ENCODE measurements at regions not wholly inside any gene's neighbourhood (a gene's known extent, or its start where the extent isn't known, plus 50 kb on each side); places are given as distances from the start of the nearest gene placed in this dataset.
A peak's percentile ranks its signal among the peaks of the same experiment; 100 is the strongest.

DNA sequence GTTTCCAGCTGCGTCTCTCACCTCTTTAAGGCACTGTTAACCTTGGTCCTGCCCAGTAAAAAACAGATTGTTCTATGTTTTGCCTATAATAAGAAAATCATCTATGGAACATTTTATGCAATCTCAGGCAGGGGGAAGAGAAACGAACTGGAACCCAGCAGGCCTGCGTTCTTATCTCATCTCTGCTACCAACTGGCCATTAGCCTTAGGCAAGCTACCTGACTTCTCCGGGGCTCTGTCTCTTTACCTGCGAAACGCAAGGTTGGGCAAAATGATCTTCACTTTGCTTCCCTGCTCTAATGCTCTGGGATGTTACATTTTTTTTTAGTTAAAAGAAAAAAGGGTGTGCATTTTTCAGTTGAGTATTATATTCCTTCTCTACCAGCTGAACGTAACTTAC lies 70.5 kb upstream of the WIPF1 start:
- DNase-seq (ENCODE audit: low read depth, low spot score), result no peak

DNA sequence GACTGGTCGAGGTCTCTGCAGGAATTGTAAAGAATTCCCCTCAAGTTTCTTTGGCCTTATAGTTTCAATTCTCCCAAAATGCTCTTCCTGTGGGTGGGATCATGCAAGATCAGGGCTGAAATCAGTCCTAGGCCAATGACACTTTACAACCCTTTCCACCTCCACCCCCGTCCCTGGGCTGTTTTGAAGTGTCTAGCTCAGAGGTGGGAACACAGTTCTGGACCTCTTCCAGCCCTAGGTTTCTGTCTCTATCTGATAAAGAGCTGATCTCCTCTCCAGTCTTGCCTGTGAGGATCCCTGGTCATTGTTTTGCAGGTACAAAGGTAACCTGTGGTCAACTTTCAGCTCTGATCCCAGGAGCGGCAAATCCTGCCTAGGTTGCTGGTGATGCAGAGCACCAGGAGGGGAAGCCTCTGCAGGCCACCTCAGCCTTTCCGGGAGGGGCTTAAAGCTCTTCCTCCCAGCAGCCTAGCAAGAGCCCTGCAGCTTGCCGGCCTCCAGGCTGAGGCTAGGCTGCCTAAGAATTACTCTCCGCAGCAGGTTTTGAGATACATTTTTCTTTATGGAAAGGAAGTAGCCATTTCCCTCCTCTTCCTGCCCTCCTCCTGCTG lies 69.8 kb upstream of the WIPF1 start:
- no peak for DNase-seq (ENCODE audit: low read depth, low spot score)

DNA sequence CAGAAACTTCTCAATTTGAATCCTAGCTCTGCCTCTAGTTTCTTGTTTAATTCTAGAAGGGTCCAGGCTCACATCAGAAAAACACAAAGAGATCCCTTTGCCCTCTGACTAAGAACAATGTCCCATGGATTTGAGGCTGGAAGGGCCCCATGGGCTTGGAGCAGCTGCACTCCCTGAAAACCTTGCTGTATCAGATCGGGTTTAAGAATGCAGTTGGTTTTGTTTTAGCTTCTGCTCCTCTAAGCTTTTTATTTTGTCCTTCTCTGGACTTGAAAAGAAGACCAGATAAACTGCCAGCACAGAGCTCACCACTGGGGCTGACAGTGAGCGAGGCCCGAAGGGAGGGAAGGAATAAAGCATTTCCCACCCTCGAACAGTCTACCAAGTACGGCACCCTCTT lies 69.2 kb upstream of the WIPF1 start:
- DNase-seq (ENCODE audit: low read depth, low spot score), result no peak

DNA sequence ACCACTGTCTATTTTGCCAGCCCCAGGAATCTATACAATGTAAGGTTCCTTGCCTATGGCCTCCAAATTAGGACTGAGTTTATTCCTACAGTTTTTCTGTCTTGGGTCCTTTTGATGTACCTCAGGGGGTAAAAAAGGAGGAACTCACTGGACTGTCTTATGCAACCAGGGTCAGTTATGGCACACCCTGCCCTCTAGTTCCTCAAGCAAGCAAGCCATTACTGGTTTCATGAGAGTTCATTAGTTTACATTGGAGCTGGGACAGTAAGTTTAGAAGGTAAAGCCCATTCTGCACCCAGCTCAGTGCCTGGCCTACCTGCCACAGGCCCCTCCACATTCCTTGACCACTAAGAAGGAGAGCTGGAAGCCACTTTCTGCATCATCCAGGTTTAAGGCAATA lies 68.7 kb upstream of the WIPF1 start:
- DNase-seq (ENCODE audit: low read depth, low spot score), result no peak

DNA sequence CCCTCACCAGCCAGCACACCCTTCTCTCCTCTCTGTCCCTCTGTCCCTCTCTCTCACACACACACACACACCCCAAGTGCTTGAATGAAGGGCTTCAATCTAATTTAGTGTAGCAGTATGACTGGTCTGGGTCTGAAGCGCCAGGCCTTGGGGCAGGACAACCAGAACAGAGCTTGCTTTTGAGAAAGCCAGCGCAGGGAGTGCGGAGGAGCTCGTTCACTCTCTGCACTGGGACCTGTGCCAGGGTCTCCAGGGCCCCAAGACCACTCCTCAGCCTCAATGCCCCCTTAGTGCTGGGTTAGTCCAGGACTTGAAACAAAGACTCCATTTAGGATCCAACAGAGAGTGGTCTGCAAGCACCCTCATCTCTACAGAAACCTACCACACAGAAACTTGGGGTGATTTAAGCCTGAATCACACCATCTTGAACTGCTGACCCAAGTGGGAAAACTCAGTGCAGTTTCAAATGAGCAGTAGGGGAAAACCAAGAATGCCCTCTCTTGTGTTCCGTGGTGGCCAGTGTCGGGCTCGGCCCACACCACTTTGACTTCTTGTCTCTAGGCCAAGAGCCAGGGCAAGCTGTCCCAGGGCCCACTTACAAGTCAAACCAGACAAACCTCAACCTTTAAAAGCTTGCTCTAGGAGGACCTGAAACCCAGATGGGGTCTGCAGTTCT lies 66.6 kb upstream of the WIPF1 start:
- no peak for DNase-seq (ENCODE audit: low read depth, low spot score)

DNA sequence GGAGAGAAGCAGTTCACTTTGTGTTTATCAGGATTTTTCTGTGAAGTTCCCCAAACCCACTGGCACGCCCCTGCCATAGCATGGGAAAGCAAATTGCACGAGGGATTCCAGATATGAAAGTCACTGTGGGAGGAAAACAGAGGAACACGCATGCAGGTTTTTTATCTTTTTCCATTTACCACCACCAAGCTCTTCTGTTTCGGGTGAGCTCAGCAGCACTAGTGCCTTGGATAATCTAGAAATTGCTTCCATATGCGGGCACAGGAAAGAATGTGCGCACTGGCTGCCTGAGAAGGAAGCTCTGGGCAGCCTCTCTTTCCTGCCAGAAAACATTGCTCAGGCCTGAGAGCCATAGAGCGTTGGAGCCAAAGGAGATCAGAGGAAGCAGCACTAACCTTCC lies 65.9 kb upstream of the WIPF1 start:
- peak; percentile 35 for DNase-seq (ENCODE audit: low read depth, low spot score)

DNA sequence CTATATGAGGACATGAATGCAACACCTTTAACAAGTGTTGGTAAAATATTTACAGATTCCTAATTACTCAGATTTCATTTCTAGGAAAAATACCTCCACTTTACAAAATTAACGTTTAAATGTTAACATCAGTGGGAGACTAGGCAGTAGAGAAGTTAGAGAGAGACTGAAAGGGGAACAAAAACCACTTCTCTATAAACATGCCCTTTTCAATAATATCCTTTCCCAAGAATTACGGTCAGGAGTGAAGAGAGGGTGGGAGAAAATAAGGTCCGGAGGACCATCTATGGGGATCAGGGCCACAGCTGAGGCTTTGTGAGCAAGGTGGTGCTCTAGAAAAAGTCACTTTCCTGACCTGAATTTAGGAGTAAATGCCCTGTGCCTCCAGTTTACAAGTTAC lies 65.3 kb upstream of the WIPF1 start:
- DNase-seq (ENCODE audit: low read depth, low spot score), result no peak

DNA sequence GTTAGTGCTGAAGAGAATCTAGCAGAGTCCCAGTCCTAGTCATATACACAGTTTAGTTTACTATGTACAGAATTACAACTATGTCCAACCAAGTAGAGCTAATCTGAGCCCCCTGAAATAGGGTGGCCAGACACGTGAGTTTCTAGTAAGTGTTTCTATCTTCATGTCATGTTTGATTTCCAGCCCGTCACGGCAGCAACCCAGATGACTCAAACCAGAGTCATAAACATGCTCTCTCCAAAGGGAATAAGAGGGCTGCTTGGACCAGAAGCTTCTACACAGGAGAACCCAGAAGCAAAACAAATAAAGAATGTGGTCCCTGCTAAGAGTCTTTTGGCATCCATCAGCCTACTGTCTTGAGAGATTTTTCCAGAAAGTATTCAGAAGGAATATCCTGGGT lies 64.9 kb upstream of the WIPF1 start:
- no peak for DNase-seq (ENCODE audit: low read depth, low spot score)

DNA sequence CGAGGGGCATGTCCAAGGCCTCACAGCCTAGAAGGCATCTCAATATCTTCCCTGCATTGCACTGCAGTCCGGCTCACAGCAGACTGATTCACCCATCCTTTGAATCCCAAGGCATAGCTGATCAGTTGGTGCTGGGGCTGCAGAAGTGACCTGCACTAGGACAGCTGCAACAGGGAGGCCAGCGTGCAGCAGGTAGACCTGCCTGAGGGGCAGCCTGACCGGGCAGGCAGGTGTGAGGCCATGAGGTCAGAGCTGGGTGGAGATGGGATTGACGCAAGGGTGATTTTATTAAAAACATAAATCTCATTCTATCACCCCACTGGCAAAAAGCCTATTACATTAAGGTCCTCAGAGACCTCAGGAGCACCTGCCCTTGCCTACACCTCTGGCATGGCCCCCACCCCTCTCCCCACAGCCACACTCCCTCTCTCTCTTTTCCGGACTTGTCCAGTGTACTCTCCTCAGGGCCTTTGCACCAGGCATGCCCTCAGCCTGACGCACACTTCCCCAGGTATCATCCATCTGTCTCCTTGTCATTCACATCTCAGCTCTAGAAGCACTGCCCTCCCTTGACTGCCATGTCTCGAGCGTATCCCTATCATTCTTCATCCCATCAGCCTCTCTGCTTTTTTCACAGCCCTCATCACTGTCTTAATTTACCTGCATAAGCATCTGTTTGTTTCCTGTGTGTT lies 63.5 kb upstream of the WIPF1 start:
- no peak for DNase-seq (ENCODE audit: low read depth, low spot score)

DNA sequence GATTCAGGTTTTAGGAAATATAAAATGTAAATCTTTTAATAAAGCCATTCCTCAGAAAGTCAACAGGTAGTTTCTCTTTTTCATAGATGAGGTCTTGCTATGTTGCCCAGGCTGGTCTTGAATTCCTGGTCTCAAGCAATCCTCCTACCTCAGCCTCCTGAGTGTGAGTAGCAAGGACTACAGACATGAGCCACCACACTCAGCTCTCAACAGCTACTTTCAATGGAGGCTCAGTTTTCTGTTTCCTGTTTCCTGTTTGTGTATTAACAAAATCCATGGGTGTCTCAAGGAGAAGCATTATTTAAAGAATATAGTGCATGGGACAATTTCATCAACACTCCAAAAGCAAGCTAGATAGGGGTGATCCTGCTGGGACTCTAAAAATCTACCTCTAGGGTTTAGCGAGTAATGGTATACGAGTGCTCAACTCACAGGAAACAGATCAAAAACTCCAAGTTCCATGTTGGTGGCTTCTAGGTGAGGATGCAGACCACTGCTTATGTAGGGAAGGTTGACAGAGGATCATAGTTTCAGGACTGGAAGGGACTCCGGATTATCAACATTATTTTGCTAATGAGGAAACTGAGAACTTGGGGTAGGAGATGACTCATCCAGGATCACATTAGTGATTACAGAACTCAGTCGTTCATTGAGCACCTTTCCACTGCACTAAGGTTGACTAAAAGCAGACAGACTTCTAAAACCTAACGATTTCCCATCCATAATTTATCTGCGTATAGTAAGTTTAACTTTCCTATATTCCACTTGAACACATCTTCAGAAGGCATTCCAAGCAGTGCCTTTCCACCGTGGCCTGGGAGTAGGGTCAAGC lies 61.7 kb upstream of the WIPF1 start:
- DNase-seq (ENCODE audit: low read depth, low spot score), result no peak

DNA sequence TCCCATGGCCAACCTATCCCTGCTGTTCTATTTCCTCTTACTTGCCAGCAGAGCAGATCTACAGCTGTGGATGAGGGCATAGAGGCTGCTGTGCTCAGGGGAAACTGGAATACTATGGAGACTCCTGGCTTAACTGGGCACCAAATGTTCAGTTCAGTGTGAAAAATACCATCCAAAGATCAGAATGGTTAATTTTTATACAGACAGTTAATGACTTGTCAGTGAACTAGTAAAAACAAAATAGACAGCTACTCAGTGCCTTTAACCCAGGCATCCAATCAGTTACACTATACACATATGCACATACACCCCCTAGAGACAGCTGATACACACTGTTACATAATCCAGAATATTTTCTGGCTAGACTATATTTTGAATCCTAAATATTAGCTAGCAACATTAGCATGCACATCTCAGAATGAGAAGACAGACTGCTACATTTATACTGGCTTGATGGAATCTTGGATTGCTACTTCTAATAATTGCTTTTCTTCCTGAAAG lies 59.1 kb upstream of the WIPF1 start:
- no peak for DNase-seq (ENCODE audit: low read depth, low spot score)

DNA sequence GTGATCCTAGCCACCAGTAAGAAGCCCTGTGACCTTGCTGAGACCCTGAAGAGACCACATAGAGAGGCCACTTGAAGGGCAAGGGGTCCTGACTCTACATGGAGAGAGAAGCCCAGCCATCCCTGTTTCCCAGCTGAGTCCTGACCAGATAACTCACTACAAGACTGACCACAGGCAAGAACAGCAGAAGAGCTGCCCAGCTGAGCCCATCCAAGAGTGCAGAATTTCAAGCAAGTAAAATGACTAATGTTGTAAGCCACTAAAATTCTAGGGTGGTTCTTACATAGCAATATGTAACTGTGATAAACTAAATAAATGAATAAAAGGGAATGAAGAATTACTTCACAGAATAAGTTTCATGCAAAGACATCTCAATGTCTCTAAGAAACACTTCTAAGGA lies 58.4 kb upstream of the WIPF1 start:
- no peak for DNase-seq (ENCODE audit: low read depth, low spot score)

DNA sequence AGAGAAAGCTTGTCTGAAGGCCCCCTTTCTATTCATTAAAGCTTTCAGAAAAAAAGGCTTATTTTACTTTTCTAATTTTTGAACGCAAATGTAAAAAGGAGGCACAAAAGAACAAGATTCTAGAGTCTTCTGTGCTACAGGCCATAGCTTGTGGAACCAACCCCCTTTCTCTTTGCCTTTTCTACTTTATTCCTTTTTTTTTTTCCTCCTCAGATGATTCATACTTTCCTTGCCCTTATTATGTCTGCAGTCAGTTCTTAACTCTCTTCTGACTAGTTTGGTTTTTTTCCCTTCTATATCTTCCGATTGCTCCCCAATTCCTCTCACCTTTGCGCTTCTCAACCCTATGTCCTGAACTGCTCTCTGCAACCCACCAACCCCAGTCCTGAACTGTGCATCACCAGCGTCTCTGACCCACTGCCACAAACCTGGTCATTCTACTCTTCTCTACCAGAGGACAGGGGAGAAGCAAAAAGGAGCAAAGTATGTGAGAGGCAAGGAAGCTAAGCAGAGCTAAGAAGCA lies 56.9 kb upstream of the WIPF1 start:
- DNase-seq (ENCODE audit: low read depth, low spot score), result no peak

DNA sequence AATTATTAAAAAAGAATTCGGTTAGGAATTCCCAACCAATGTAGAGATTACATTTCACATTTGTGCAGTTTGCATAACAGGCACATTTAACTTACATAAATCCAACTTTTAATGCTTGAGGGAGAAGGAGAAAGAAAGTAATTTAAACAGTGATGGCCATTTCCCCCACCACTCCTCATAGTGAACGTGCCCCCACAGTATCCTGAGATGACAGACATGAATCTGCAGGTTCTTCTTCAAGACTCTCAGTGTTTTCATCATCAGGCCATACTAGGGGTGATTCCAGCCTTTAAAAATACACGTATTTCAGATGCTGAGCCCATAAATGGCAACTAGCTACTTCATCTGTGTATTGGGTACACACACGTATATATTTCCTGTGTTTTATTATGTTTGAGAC lies 51.3 kb upstream of the WIPF1 start:
- DNase-seq (ENCODE audit: low read depth, low spot score), result no peak

Measured in pulmonary artery endothelial cell (primary cell).